ENCODE measurements at regions not wholly inside any gene's neighbourhood (a gene's known extent, or its start where the extent isn't known, plus 50 kb on each side); places are given as distances from the start of the nearest gene placed in this dataset.

DNA sequence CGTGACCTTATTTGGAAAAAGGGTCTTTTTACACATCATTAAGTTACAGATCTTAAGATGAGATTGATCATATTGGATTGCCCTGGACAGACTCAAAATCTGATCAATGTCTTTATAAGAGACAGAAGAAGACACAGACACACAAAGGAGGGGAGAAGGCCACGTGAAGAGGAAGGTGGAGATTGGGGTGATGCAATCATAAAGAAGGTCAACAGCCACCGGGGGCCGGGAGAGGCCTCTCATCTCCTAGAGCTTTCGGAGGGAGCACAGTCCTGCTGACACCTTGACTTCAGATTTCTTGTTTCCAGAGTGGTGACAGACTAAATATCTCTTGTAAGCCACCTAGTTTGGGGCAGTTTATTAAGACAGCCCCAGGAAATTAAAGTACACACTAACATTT lies 204.6 kb upstream of the CSF3R start:
- Histone ChIP-seq H3K4me3 (no peak overlapping the region), H3K4me1 (no peaks in the 10 kb centered on the region), H3K4me2 (no peak overlapping the region), H3K9me3 (no peaks in the 10 kb centered on the region), H3K27ac (no peak overlapping the region)
- 0% methylated on average over 5 of the region's 5 CpGs for WGBS (ENCODE audit: missing lambda C conversion rate)
- POLR2A ChIA-PET = no interaction called here
- CTCF ChIA-PET = no interaction called here
- TF ChIP-seq EHF (CRISPR knock-in tag; IDR thresholded peaks at IDR 0.05) = no peak
- TF ChIP-seq, protein P1, sequence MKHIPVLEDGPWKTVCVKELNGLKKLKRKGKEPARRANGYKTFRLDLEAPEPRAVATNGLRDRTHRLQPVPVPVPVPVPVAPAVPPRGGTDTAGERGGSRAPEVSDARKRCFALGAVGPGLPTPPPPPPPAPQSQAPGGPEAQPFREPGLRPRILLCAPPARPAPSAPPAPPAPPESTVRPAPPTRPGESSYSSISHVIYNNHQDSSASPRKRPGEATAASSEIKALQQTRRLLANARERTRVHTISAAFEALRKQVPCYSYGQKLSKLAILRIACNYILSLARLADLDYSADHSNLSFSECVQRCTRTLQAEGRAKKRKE (CRISPR knock-in tag; IDR thresholded peaks at IDR 0.05; ENCODE audit: low read depth) = no peak
- no peak for TF ChIP-seq TP53 (CRISPR knock-in tag; IDR thresholded peaks at IDR 0.05)
- TF ChIP-seq, protein P2, sequence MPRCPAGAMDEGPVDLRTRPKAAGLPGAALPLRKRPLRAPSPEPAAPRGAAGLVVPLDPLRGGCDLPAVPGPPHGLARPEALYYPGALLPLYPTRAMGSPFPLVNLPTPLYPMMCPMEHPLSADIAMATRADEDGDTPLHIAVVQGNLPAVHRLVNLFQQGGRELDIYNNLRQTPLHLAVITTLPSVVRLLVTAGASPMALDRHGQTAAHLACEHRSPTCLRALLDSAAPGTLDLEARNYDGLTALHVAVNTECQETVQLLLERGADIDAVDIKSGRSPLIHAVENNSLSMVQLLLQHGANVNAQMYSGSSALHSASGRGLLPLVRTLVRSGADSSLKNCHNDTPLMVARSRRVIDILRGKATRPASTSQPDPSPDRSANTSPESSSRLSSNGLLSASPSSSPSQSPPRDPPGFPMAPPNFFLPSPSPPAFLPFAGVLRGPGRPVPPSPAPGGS (IDR thresholded peaks at IDR 0.05) = no peak
- TF ChIP-seq GATA3 (IDR thresholded peaks at IDR 0.05; ENCODE audit: borderline replicate concordance) = no peak
- TF ChIP-seq FOSB (CRISPR knock-in tag; IDR thresholded peaks at IDR 0.05) = no peak
- TF ChIP-seq FOSL2 (IDR thresholded peaks at IDR 0.05) = no peak
- TF ChIP-seq FOSL2 (CRISPR knock-in tag; IDR thresholded peaks at IDR 0.05) = no peak
- TF ChIP-seq, protein P3, sequence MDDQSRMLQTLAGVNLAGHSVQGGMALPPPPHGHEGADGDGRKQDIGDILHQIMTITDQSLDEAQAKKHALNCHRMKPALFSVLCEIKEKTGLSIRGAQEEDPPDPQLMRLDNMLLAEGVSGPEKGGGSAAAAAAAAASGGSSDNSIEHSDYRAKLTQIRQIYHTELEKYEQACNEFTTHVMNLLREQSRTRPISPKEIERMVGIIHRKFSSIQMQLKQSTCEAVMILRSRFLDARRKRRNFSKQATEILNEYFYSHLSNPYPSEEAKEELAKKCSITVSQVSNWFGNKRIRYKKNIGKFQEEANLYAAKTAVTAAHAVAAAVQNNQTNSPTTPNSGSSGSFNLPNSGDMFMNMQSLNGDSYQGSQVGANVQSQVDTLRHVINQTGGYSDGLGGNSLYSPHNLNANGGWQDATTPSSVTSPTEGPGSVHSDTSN (IDR thresholded peaks at IDR 0.05) = no peak
- TF ChIP-seq NFE2L2 (conservative IDR thresholded peaks at IDR 0.05; ENCODE audit: low read length) = no peak
- TF ChIP-seq, protein P4, sequence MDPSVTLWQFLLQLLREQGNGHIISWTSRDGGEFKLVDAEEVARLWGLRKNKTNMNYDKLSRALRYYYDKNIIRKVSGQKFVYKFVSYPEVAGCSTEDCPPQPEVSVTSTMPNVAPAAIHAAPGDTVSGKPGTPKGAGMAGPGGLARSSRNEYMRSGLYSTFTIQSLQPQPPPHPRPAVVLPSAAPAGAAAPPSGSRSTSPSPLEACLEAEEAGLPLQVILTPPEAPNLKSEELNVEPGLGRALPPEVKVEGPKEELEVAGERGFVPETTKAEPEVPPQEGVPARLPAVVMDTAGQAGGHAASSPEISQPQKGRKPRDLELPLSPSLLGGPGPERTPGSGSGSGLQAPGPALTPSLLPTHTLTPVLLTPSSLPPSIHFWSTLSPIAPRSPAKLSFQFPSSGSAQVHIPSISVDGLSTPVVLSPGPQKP (IDR thresholded peaks at IDR 0.05; ENCODE audit: low read depth, low read length) = no peak
- no peak for TF ChIP-seq NR3C1 (IDR thresholded peaks at IDR 0.05)
- no peak for TF ChIP-seq POLR2A (IDR thresholded peaks at IDR 0.05; ENCODE audit: low read length)
- no peak for TF ChIP-seq RNF2 (IDR thresholded peaks at IDR 0.05; ENCODE audit: borderline replicate concordance, low read depth)
- no peak for TF ChIP-seq BHLHE40 (IDR thresholded peaks at IDR 0.05; ENCODE audit: low read depth, low read length)
- TF ChIP-seq, protein P5, sequence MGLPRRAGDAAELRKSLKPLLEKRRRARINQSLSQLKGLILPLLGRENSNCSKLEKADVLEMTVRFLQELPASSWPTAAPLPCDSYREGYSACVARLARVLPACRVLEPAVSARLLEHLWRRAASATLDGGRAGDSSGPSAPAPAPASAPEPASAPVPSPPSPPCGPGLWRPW (IDR thresholded peaks at IDR 0.05) = no peak
- TF ChIP-seq, protein P6, sequence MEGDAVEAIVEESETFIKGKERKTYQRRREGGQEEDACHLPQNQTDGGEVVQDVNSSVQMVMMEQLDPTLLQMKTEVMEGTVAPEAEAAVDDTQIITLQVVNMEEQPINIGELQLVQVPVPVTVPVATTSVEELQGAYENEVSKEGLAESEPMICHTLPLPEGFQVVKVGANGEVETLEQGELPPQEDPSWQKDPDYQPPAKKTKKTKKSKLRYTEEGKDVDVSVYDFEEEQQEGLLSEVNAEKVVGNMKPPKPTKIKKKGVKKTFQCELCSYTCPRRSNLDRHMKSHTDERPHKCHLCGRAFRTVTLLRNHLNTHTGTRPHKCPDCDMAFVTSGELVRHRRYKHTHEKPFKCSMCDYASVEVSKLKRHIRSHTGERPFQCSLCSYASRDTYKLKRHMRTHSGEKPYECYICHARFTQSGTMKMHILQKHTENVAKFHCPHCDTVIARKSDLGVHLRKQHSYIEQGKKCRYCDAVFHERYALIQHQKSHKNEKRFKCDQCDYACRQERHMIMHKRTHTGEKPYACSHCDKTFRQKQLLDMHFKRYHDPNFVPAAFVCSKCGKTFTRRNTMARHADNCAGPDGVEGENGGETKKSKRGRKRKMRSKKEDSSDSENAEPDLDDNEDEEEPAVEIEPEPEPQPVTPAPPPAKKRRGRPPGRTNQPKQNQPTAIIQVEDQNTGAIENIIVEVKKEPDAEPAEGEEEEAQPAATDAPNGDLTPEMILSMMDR (IDR thresholded peaks at IDR 0.05) = no peak
- TF ChIP-seq TFCP2L1 (CRISPR knock-in tag; IDR thresholded peaks at IDR 0.05) = no peak
- no peak for TF ChIP-seq HDAC2 (IDR thresholded peaks at IDR 0.05)
- no peak for FAIRE-seq
- ATAC-seq = no peak
- no peak for DNase-seq (ENCODE audit: low read depth in 1 of 2, low spot score in 1 of 2)

DNA sequence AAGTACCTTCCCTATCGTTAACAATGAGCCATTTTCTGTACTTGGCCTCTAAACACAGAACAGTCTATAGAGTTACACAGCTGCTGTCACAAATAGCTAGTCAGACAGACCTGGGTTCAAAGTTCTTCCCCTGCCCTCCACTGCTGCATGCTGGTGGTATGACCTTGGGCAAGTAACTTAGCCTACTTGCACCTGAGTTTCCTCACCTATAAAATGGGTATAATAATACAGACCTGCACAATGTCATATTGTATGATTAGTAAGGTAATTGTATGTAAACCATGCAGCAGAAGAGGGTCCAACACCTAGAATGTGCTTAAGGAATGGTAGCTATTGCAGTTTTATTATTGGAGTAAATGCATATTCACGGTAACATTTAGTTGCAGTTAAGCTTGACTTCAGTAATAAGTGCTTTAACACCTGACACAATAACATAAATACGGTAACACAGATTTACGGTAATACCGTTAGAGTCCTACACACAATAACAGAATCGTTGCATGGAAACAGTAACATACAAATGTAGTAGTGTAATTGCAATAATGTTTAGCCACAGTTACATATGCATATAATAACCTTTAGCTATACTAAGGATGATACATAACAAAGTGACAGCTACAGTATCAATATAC lies 193.3 kb upstream of the CSF3R start:
- no peak for FAIRE-seq
- TF ChIP-seq RAD21 (conservative IDR thresholded peaks at IDR 0.05 in 1 of 2, IDR thresholded peaks at IDR 0.05 in 1 of 2) (no peak), SREBF2 (IDR thresholded peaks at IDR 0.05) (no peak), NFE2L2 (conservative IDR thresholded peaks at IDR 0.05; ENCODE audit: low read length) (no peak), EHMT2 (IDR thresholded peaks at IDR 0.05; ENCODE audit: low read depth) (no peak), NPAS2 (CRISPR knock-in tag; IDR thresholded peaks at IDR 0.05; ENCODE audit: borderline replicate concordance) (no peak)
- TF ChIP-seq, protein P5 (IDR thresholded peaks at IDR 0.05) = no peak
- WGBS (ENCODE audit: missing lambda C conversion rate) = 52% methylated on average over 6 of the region's 6 CpGs
- Histone ChIP-seq H3K4me1 (no peaks in the 10 kb centered on the region), H3K27ac (no peak overlapping the region), H3K9me3 (no peaks in the 10 kb centered on the region), H3K4me2 (no peak overlapping the region), H3K4me3 (no peak overlapping the region)
- no peak for ATAC-seq
- ChIA-PET CTCF (interaction anchor here (1.6 kb wide), 1 partner anchor 26 kb away, joined by 7 read pairs; no protein-coding TSS in a partner anchor), POLR2A (no interaction called here)
- no peak for DNase-seq (ENCODE audit: low read depth in 1 of 2, low spot score in 1 of 2)

Measured in A549 (cell line).